Breast epithelium (tissue), 3 donors: ENCODE measurements at regions not wholly inside any gene's neighbourhood (a gene's known extent, or its start where the extent isn't known, plus 50 kb on each side); places are given as distances from the start of the nearest gene placed in this dataset.

Experiments
- CTCF ChIP-seq, 3 donors: fragments of 450-650 bp; IDR thresholded peaks; one replicate each; pipeline ENCODE4 v1.5.1; 2016 to 2017; ENCODE audit warnings: antibody characterized with exemption in 3 of 3, mild to moderate bottlenecking in 3 of 3, moderate library complexity in 3 of 3
- POLR2A ChIP-seq: fragments of 450-650 bp; IDR thresholded peaks from one replicate; pipeline ENCODE4 v1.6.1; 2016; ENCODE audit warnings: antibody characterized with exemption, mild to moderate bottlenecking, moderate library complexity

DNA sequence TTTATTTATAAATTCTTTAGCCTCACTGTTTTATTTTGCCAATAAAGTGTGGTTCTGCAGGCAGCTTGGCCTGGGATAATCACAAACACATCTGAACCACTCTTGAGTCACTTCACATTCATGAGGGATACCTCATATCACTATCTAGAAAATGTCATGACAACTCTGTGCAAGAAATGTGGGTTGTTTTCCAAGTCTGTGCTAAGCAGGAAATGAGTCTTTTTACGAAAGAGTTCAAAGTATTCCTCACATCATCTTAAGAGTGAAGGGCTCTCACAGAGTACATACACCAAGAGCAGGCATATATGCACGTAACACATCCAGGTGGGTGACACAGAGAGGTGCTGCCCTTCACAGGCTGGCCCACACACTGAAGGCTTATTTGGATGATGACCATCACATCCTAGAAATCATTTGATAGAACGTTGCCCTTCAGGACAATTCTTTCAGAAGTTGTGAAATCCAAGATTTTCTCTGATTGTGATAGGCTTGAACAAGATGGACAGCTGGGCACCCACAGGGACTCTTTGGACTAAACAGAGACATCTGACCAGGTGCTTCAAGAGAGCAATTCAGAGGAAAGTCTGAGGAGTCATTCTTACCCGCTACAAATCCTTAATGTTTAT is 811.1 kb upstream of the LRATD1 start:
- TF ChIP-seq POLR2A = no peak
- no peak for TF ChIP-seq CTCF (IDR thresholded peaks at IDR 0.05)
